OCI-LY3 (cell line): ENCODE measurements at regions not wholly inside any gene's neighbourhood (a gene's known extent, or its start where the extent isn't known, plus 50 kb on each side); places are given as distances from the start of the nearest gene placed in this dataset.
A peak's percentile ranks its signal among the peaks of the same experiment; 100 is the strongest.

Experiments
- H2AFZ ChIP-seq: fragments of 200-600, 300-600 bp; shearing (Covaris generic); 2 replicates; pipeline ENCODE4 v1.6.0; 2014; ENCODE audit warnings: antibody characterized with exemption, low read depth, low read length
- H3K27ac ChIP-seq: fragments of 200-600, 300-600 bp; sonication (generic); 2 replicates; pipeline ENCODE4 v1.5.1; 2014; ENCODE audit warnings: mild to moderate bottlenecking, low read length, moderate library complexity, mixed read lengths
- H3K27me3 ChIP-seq: fragments of 200-600, 300-600 bp; sonication (generic); 2 replicates; pipeline ENCODE4 v1.6.1; 2014; ENCODE audit warnings: low read depth, low read length, mixed read lengths
- H3K36me3 ChIP-seq: fragments of 200-600, 300-600 bp; sonication (generic); replicated peaks from 2 replicates; pipeline ENCODE3; 2014; ENCODE audit warnings: low read depth, low read length, mixed read lengths
- H3K4me1 ChIP-seq: fragments of 300-600, 200-600 bp; sonication (generic); 2 replicates; pipeline ENCODE4 v1.6.1; 2014; ENCODE audit warnings: low read length, mixed read lengths
- H3K4me2 ChIP-seq: fragments of 200-600, 300-600 bp; sonication (generic); 2 replicates; pipeline ENCODE4 v1.6.1; 2014; ENCODE audit warnings: low read length, mixed read lengths
- H3K4me3 ChIP-seq: fragments of 300-600, 200-600 bp; sonication (generic); 2 replicates; pipeline ENCODE4 v1.5.1; 2014; ENCODE audit warnings: antibody characterized with exemption, mild to moderate bottlenecking, low read length, moderate library complexity
- H3K79me2 ChIP-seq: fragments of 300-600, 200-600 bp; shearing (Covaris generic); 2 replicates; pipeline ENCODE4 v1.6.1; 2014; ENCODE audit warnings: mild to moderate bottlenecking, low read length, mixed read lengths
- H3K9ac ChIP-seq: fragments of 300-600, 200-600 bp; shearing (Covaris generic); 2 replicates; pipeline ENCODE4 v1.6.0; 2014; ENCODE audit warnings: mild to moderate bottlenecking, low read length, moderate library complexity
- H3K9me3 ChIP-seq: fragments of 200-600, 300-600 bp; shearing (Covaris generic); 2 replicates; pipeline ENCODE4 v1.6.1; 2014; ENCODE audit warnings: low read length, mixed read lengths; ENCODE audit not compliant: insufficient read depth
- H4K20me1 ChIP-seq: fragments of 200-600, 300-600 bp; sonication (generic); 2 replicates; pipeline ENCODE4 v1.6.1; 2016; ENCODE audit warnings: low read length, mixed read lengths; ENCODE audit not compliant: insufficient read depth
- EZH2phosphoT487 ChIP-seq: fragments of 200-600 bp; shearing (Covaris generic); IDR thresholded peaks from 2 replicates; pipeline ENCODE4 v1.6.1; 2018; ENCODE audit warnings: antibody characterized with exemption, mixed run types, low read depth
- TF ChIP-seq, protein P1 (sequence below): fragments of 200-600, 300-600 bp; sonication (generic); IDR thresholded peaks from 2 replicates; pipeline ENCODE4 v1.5.1; 2014; ENCODE audit warnings: antibody characterized with exemption, low read length, low read depth

DNA sequence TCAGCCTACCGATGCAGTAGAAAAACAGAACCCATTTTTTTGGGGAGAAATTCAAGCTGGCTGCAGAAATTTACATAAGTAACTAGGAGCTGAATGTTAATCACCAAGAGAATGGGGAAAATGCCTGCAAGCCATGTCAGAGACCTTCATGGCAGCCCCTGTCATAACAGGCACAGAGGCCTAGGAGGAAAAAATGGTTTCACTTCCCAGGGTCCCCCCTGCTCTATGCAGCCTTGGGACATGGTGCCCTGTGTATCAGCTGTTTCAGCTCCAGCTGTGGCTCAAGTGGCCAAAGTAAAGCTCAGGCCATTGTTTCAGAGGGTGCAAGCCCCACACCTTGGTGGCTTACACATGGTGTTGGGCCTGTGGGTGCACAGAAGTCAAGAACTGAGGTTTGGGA, 842.5 kb downstream of the FLRT2 start:
- no peak overlapping the region for H3K4me2 ChIP-seq
- H3K27me3 ChIP-seq: no peaks in the 10 kb centered on the region
- no peak overlapping the region for H3K9ac ChIP-seq
- H3K4me3 ChIP-seq: no peak overlapping the region
- H4K20me1 ChIP-seq: no peaks in the 10 kb centered on the region
- 0 out of 2 replicates have a peak, but pooled peaks cover 4% of the 10 kb centered on the region for H3K9me3 ChIP-seq
- no peak overlapping the region for H3K27ac ChIP-seq
- no peak overlapping the region for H2AFZ ChIP-seq
- H3K79me2 ChIP-seq: no peaks in the 10 kb centered on the region
- H3K4me1 ChIP-seq: no peaks in the 10 kb centered on the region
- no peak for TF ChIP-seq EZH2phosphoT487
- TF ChIP-seq, protein P1, sequence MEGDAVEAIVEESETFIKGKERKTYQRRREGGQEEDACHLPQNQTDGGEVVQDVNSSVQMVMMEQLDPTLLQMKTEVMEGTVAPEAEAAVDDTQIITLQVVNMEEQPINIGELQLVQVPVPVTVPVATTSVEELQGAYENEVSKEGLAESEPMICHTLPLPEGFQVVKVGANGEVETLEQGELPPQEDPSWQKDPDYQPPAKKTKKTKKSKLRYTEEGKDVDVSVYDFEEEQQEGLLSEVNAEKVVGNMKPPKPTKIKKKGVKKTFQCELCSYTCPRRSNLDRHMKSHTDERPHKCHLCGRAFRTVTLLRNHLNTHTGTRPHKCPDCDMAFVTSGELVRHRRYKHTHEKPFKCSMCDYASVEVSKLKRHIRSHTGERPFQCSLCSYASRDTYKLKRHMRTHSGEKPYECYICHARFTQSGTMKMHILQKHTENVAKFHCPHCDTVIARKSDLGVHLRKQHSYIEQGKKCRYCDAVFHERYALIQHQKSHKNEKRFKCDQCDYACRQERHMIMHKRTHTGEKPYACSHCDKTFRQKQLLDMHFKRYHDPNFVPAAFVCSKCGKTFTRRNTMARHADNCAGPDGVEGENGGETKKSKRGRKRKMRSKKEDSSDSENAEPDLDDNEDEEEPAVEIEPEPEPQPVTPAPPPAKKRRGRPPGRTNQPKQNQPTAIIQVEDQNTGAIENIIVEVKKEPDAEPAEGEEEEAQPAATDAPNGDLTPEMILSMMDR: no peak
- no peaks in the 10 kb centered on the region for H3K36me3 ChIP-seq

DNA sequence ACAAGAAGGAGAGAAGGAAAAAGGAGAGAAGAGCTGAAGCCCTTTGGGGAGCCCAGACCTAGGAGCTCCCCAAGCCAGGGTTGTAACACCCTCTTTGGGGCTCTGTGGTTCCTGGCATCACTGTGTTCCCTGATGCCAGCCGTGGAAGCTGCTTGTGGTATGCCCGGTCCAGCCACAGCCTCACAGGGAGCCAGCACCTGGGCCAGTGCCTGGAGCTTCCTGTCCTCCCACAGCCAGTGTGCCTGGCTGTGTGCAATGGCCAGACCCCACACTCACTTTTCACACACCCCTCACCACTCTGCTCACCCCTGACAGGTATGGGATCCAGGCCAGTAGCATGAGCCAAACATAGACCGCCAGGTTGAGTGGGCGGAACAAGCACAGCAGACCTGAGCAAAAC, 834.7 kb downstream of the FLRT2 start:
- H3K4me2 ChIP-seq: no peak overlapping the region
- TF ChIP-seq, protein P1: no peak
- TF ChIP-seq EZH2phosphoT487: no peak
- H3K27me3 ChIP-seq: no peaks in the 10 kb centered on the region
- H4K20me1 ChIP-seq: no peaks in the 10 kb centered on the region
- H3K27ac ChIP-seq: no peak overlapping the region
- H3K4me1 ChIP-seq: peaks cover 13% of the 10 kb centered on the region
- H3K36me3 ChIP-seq: peaks cover 6% of the 10 kb centered on the region
- peaks cover 10% of the 10 kb centered on the region for H3K9me3 ChIP-seq
- H3K79me2 ChIP-seq: no peaks in the 10 kb centered on the region
- no peak overlapping the region for H2AFZ ChIP-seq
- H3K4me3 ChIP-seq: no peak overlapping the region
- H3K9ac ChIP-seq: no peak overlapping the region

DNA sequence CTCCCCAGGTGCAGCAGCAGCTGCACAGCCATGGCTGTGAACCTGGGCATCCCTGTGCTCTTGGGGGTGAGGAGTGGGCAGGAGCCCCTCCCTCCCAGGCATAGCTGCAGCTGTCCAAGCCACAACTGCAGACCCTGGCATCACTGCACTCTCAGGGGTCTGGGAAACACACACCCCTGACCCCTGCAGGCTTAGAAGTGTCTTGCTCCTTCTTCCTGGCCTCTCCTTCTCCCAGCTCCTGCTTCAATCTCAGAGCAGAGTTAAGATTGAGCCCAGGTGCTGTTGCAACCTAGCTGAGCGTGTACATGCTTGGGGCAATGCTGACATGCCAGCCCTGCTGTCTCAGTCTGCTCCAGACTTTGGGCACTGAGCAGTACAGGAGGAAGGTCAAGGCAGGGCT, 833.6 kb downstream of the FLRT2 start:
- Histone ChIP-seq H2AFZ (no peak overlapping the region), H3K4me3 (no peak overlapping the region), H3K4me2 (no peak overlapping the region), H4K20me1 (no peaks in the 10 kb centered on the region), H3K9ac (no peak overlapping the region), H3K36me3 (peaks cover 6% of the 10 kb centered on the region), H3K27me3 (no peaks in the 10 kb centered on the region), H3K27ac (0 out of 2 replicates have a peak overlapping the region, but pooled peaks have one; percentile 18), H3K79me2 (no peaks in the 10 kb centered on the region), H3K4me1 (peaks cover 13% of the 10 kb centered on the region), H3K9me3 (peaks cover 10% of the 10 kb centered on the region)
- TF ChIP-seq, protein P1: no peak
- no peak for TF ChIP-seq EZH2phosphoT487

DNA sequence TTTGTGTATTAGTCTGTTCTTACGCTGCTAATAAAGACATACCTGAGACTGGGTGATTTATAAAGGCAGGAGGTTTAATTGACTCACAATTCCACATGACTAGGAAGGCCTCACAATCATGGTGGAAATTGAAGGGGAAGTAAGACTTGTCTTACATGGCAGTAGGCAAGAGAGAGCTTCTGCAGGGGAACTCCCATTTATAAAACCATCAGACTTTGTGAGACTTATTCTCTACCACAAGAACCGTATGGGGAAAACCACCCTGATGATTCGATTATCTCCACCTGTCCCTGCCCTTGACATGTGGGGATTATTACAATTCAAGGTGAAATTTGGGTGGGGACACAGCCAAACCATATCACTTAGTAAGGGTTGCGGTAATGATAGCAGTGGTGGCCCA, 833.1 kb downstream of the FLRT2 start:
- Histone ChIP-seq H2AFZ (no peak overlapping the region), H4K20me1 (no peaks in the 10 kb centered on the region), H3K27ac (peak overlapping the region; percentile 33; the same call in 1 of the 2 replicates), H3K79me2 (no peaks in the 10 kb centered on the region), H3K27me3 (no peaks in the 10 kb centered on the region), H3K4me1 (peaks cover 13% of the 10 kb centered on the region), H3K4me2 (no peak overlapping the region), H3K9me3 (peaks cover 10% of the 10 kb centered on the region), H3K36me3 (peaks cover 6% of the 10 kb centered on the region), H3K9ac (no peak overlapping the region), H3K4me3 (no peak overlapping the region)
- TF ChIP-seq, protein P1: no peak
- TF ChIP-seq EZH2phosphoT487: no peak
